Fibroblast of pulmonary artery (primary cell): ENCODE measurements at regions not wholly inside any gene's neighbourhood (a gene's known extent, or its start where the extent isn't known, plus 50 kb on each side); places are given as distances from the start of the nearest gene placed in this dataset.

ENCODE experiments used
- DNase-seq: peaks from one replicate; pipeline ENCODE4 v3.0.0-alpha.2; 2010; ENCODE audit warnings: low read depth
- H3K4me3 ChIP-seq: replicated peaks from 2 replicates; pipeline ENCODE4 v1.5.1; 2011; ENCODE audit warnings: low read depth, mild to moderate bottlenecking, control low read depth, low read length, moderate library complexity
- TF ChIP-seq, protein P1 (sequence below): IDR thresholded peaks from 2 replicates; pipeline ENCODE4 v1.5.1; 2011; ENCODE audit warnings: mild to moderate bottlenecking, control low read depth, low read length, inconsistent platforms; ENCODE audit errors: missing control alignments

DNA sequence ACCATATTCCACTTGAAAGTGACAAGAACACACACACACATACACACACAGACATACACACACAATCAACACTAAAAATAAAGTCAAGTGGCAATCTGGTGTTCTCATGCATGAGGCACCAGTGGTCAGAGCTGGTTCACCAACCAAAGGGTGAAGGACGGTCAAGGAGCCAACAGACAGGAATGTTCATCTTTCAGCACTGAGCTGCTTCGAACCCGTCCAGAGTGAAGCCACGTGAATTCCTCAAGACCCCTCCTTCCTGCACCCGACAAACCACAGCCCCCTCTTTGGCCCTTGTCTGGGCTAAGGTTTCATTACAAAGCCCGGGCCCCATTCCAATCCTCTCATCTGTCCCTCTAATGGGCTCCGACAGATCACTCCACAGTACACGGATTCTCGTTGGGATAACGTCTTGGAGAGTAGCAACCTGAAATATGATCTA, 84.5 kb upstream of the SMIM23 start:
- TF ChIP-seq, protein P1, sequence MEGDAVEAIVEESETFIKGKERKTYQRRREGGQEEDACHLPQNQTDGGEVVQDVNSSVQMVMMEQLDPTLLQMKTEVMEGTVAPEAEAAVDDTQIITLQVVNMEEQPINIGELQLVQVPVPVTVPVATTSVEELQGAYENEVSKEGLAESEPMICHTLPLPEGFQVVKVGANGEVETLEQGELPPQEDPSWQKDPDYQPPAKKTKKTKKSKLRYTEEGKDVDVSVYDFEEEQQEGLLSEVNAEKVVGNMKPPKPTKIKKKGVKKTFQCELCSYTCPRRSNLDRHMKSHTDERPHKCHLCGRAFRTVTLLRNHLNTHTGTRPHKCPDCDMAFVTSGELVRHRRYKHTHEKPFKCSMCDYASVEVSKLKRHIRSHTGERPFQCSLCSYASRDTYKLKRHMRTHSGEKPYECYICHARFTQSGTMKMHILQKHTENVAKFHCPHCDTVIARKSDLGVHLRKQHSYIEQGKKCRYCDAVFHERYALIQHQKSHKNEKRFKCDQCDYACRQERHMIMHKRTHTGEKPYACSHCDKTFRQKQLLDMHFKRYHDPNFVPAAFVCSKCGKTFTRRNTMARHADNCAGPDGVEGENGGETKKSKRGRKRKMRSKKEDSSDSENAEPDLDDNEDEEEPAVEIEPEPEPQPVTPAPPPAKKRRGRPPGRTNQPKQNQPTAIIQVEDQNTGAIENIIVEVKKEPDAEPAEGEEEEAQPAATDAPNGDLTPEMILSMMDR, result no peak
- H3K4me3 ChIP-seq, result no peak overlapping the region
- DNase-seq, result no peak

DNA sequence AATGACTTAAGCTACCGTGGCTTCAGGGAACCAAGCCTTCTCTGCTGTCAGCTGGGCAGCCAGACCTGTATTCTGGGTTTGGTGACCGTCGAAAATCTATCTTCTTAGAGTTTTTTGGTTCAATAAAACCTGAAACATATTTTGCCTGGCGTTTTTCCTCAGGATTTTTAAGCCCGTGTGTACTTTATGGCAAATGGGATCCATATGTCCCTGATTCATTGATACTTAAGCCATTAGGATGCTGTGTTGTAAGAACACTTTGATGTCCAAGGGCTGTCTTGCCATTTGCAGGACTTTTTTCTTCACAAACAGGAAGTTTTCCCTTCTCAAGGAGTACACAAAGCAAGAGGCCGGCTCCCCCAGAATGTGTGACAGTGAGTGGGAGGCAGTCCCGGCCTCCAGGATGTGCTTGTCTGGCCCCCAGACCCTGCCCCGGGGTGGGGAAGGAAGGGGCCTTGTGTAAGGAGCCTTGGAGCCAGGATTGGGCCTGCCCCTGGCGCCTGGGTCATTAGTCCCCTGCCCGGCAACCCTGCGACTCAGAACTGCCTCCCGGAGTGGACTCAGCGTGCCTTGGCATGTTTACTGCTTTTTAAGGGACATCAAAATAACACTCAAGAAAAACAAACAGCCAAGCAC, 83.4 kb upstream of the SMIM23 start:
- TF ChIP-seq, protein P1, result no peak
- no peak overlapping the region for H3K4me3 ChIP-seq
- DNase-seq, result no peak

DNA sequence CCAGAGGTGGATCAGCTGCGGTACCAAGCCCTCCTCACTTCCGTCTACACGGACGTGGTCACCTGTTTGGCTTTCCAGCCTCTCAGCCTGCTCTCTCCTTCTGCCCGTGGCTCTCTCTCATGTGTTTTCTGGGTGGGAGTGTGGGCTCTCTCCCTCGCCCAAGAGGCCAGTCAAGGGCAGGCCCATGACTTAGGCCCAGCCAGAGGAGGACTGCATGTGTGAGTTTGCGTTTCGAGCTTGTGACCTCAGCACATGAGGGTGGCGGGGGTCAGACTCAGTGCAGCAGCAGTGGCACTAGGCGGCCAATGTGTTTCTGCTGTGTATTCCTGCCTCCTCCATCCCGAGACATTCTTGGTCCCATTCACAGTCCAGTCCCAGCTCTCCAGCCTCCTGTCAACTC, 82.5 kb upstream of the SMIM23 start:
- no peak for DNase-seq
- H3K4me3 ChIP-seq, result no peak overlapping the region
- TF ChIP-seq, protein P1, result no peak

DNA sequence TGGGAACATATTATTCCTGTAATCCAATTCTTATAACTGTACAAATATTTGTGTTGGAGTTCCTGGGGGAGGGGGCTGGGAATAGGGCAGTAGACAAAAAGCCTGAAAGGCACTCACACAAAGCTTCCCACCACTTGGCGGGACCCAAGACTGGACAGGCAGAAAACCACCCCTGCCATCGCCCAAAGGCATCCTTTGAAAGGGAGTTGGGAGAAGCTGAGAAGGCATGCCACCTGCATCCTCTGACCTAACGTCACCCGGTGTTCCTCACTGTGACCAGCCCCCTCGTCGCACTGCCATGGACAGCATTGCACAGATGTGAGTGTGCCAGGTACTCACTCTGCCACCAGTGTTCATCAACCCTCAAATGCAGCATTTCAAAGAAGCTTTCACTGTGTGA, 80.6 kb upstream of the SMIM23 start:
- H3K4me3 ChIP-seq, result no peak overlapping the region
- TF ChIP-seq, protein P1, result no peak

DNA sequence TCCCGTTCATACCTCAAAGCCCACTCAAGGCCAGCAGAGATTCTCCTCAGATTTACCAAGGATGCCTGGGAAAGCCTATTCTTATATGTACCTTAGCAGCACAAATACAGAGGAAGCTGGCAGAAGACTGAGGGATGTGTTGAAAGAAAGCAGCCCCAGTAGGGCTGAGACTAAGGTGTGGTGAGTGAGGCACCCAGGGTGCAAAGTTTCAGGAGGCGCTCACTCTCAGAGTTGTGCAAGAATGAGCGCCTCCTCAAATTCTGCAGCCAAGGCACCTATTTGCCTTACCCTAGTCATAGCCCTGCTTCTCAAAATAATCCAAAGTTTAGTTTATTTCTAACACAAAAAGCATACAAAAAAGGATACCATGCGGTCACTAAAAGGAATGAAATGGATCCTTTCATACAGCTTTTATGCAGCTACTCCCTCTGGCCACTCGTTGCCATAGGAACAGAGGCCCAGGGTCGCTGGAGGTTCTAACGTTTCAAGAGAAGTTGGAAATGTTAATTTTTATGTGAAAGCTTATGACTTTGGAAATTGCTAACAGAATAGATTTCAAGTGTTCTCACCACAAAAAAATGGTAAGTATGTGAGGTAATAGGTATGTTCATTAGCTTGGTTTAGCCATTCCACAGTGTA, 79.7 kb upstream of the SMIM23 start:
- TF ChIP-seq, protein P1, result no peak
- no peak overlapping the region for H3K4me3 ChIP-seq
- DNase-seq, result no peak

More for the DNA sequence above, 80.6 kb upstream of the SMIM23 start:
- DNase-seq, result no peak

DNA sequence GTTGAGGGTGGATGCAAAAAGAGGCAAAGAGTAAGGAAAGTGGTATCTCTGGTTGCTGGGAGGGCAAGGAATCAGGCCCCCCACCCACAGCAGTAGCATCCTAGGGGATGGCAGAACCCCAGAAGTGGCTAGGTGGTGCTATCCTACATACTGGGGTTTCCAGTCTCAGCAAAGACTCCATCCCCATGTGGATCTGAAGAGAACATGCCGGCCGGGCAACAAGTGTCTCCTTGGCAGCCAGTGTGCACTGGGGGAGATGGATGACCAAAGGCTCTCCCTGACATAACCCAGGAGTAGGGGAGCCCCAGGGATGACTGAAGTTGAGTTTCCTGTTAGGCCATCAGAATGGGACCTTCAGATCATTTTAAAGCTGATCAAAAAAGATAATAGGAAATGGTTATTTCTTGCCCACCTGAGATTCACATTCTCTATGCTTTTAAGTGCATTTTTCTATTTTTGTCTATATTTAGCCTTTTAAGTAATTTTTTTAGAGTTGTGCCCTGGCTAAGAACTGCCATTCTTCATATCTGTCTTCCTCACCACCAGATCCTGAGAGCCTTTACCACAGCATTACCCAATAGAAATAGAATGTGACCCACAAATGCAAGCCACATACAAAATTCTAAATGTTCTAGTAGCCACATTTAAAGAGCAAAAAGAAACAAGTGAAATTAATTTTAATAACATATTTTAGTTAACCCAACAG, 78.7 kb upstream of the SMIM23 start:
- TF ChIP-seq, protein P1, result no peak
- no peak for DNase-seq
- H3K4me3 ChIP-seq, result no peak overlapping the region
